GM12892 (cell line): ENCODE measurements at regions not wholly inside any gene's neighbourhood (a gene's known extent, or its start where the extent isn't known, plus 50 kb on each side); places are given as distances from the start of the nearest gene placed in this dataset.

Experiments
- POLR2A ChIP-seq: IDR thresholded peaks from 2 replicates; pipeline ENCODE4 v1.6.1; 2011; ENCODE audit warnings: low read depth, low read length, control low read depth
- POLR2AphosphoS5 ChIP-seq: IDR thresholded peaks from 2 replicates; pipeline ENCODE4 v1.6.1; 2011; ENCODE audit warnings: low read depth, low read length, control low read depth
- TAF1 ChIP-seq: IDR thresholded peaks from 2 replicates; pipeline ENCODE4 v1.6.1; 2011; ENCODE audit warnings: low read depth, mild to moderate bottlenecking, control low read depth, low read length, borderline replicate concordance

- TF ChIP-seq POLR2A (no peak), TAF1 (no peak), POLR2AphosphoS5 (no peak)
Measured at GRCh38 chr2:242046206-242046826, 176.8 kb downstream of the RTP5 start.
